ENCODE measurements at regions not wholly inside any gene's neighbourhood (a gene's known extent, or its start where the extent isn't known, plus 50 kb on each side); places are given as distances from the start of the nearest gene placed in this dataset.

- no peak overlapping the region for H3K4me3 ChIP-seq (ENCODE audit: low read depth, low read length)
- TF ChIP-seq CTCF (IDR thresholded peaks at IDR 0.05; ENCODE audit: low read depth, low read length) = no peak
These were observed 334.0 kb downstream of the TBC1D4 start for GRCh38 chr13:75147946-75148345.

GRCh38 chr13:75146436-75146835 lies 335.5 kb downstream of the TBC1D4 start:
- TF ChIP-seq CTCF (IDR thresholded peaks at IDR 0.05; ENCODE audit: low read depth, low read length) = no peak

GRCh38 chr13:75145927-75146326 lies 336.0 kb downstream of the TBC1D4 start:
- TF ChIP-seq CTCF (IDR thresholded peaks at IDR 0.05; ENCODE audit: low read depth, low read length) = no peak
- no peak overlapping the region for H3K4me3 ChIP-seq (ENCODE audit: low read depth, low read length)

More at GRCh38 chr13:75146436-75146835, 335.5 kb downstream of the TBC1D4 start:
- H3K4me3 ChIP-seq (ENCODE audit: low read depth, low read length) = no peak overlapping the region

- no peak for TF ChIP-seq CTCF (IDR thresholded peaks at IDR 0.05; ENCODE audit: low read depth, low read length)
- no peak overlapping the region for H3K4me3 ChIP-seq (ENCODE audit: low read depth, low read length)
These were observed 342.7 kb downstream of the TBC1D4 start for GRCh38 chr13:75139291-75139690.

- H3K4me3 ChIP-seq (ENCODE audit: low read depth, low read length) = no peak overlapping the region
These were observed 343.9 kb downstream of the TBC1D4 start for GRCh38 chr13:75137911-75138571.

GRCh38 chr13:75136151-75136550 lies 345.8 kb downstream of the TBC1D4 start:
- TF ChIP-seq CTCF (IDR thresholded peaks at IDR 0.05; ENCODE audit: low read depth, low read length) = no peak
- no peak overlapping the region for H3K4me3 ChIP-seq (ENCODE audit: low read depth, low read length)

More at GRCh38 chr13:75137911-75138571, 343.9 kb downstream of the TBC1D4 start:
- no peak for TF ChIP-seq CTCF (IDR thresholded peaks at IDR 0.05; ENCODE audit: low read depth, low read length)

GRCh38 chr13:75135325-75135825 lies 346.6 kb downstream of the TBC1D4 start:
- no peak overlapping the region for H3K4me3 ChIP-seq (ENCODE audit: low read depth, low read length)
- TF ChIP-seq CTCF (IDR thresholded peaks at IDR 0.05; ENCODE audit: low read depth, low read length) = no peak
